Hepatocyte (in vitro differentiated cells): ENCODE measurements at regions not wholly inside any gene's neighbourhood (a gene's known extent, or its start where the extent isn't known, plus 50 kb on each side); places are given as distances from the start of the nearest gene placed in this dataset.

Experiments used
- CTCF ChIP-seq: fragments of 200-600 bp; sonication (generic); IDR thresholded peaks from 2 replicates; pipeline ENCODE4 v1.5.1; 2016; ENCODE audit warnings: antibody characterized with exemption, mild to moderate bottlenecking; ENCODE audit not compliant: poor library complexity
- EZH2 ChIP-seq: fragments of 200-600 bp; sonication (generic); IDR thresholded peaks from 2 replicates; pipeline ENCODE4 v1.6.1; 2016; ENCODE audit warnings: antibody characterized with exemption, mild to moderate bottlenecking, borderline replicate concordance
- EZH2phosphoT487 ChIP-seq: fragments of 200-600 bp; sonication (generic); IDR thresholded peaks from one replicate; pipeline ENCODE4 v1.6.1; 2018; ENCODE audit warnings: antibody characterized with exemption, mild to moderate bottlenecking, low read depth, moderate library complexity; ENCODE audit not compliant: unreplicated experiment, severe bottlenecking

DNA sequence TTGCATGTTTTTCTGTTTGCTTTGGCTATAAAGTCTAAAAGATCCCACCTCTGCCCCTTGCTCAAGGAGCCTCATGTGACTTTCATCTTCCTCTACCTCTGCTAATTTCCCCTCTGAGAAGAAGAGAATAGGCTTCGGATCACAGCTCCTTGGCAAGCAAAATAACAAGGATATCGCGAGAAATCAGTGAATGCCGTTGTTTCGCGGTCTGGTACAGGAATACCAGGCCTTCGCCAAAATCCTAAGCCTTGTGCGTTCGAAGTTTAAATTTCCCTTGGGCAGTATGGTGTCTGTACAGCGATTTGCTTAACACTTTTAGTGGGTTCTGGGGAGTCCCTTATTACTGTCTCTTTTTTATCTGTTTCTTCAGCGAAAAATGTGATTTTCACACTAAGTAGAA lies 142.3 kb downstream of the IRF8 start:
- TF ChIP-seq EZH2 (no peak), CTCF (no peak), EZH2phosphoT487 (no peak)
